Right ventricle myocardium superior (tissue), 1 donor: ENCODE measurements at regions not wholly inside any gene's neighbourhood (a gene's known extent, or its start where the extent isn't known, plus 50 kb on each side); places are given as distances from the start of the nearest gene placed in this dataset.
A peak's percentile ranks its signal among the peaks of the same experiment; 100 is the strongest.

ENCODE experiments used
- ATAC-seq: fragments of 200-7000 bp; cut with Tn5 transposase; one replicate; pipeline ENCODE4 v1.9.1; 2020; ENCODE audit warnings: mild to moderate bottlenecking; ENCODE audit not compliant: poor library complexity
- DNase-seq: peaks from one replicate; pipeline ENCODE4 v3.0.0-alpha.2; 2020
- intact Hi-C: fragments of 100-400 bp; cut with DNase I; formaldehyde crosslinking; loops from one replicate; pipeline ENCODE4 v1.11.2; 2022
- donor health status: DM: no; HTN: yes; CAD: no; lungs with severe emphysema.

DNA sequence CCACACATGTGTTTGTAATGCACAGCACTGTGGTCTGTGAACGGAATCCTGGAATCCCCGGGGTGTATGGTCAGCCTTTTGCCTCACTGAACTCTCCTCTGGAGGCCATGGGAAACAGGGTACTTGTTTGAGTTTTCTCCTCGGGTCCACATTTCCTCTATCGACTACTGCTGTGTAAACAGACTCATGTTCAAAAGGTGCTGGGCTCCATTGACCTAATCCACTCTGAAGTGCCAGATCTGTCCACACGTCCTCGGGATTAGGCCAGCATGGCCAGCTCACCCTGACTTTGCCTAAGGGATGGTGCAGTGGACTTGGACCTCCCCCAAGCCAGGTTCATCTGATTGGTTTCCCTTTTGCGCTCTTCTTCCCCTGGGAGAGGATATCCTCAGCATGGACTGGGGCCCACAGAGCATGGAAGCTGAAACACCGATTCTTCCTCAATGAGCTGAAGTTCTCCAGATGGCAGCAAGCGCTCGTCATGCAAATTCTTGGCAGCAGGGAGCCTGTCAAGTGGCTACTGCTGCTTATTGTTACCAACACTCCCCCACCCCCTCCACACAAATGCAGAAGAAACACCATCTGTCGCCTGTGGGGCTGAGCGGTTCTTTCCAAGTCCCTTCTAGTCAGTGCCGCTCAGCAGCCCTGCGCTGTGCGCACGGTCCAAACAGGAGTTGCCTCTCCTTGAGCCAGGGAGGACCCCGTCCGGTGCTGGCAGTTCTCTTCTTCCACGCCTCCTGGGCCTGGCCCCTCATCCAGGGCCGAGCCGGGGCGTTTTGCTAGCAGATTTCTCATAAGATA, 292.6 kb upstream of the MARCKS start:
- DNase-seq = peak; percentile 88
- intact Hi-C loops = loop anchor here (10.0 kb wide), 1 partner anchor 290 kb away; the partner anchor contains the start of gene MARCKS
- ATAC-seq = peak; percentile 98

DNA sequence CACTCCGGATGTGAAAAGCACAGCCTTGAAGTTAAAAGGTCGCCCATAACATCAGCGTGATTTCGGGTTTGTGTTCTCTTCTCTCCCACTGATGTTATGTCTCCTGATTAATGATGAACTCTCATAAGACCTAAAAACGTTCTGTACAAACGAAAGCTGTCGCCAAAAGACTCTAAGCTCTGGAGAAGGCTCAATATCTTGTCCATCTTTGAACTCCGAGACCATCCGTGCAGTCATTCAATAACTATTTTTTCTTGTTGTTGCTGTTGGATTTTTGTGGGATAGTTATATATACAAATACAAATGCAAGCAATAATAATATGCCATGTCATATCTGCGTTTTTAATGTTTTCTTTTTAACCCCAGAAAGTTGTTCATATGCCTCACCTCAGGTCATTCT, 291.8 kb upstream of the MARCKS start:
- peak; percentile 15 for ATAC-seq
- no peak for DNase-seq
- intact Hi-C loops = loop anchor here (10.0 kb wide), 1 partner anchor 289 kb away; the partner anchor contains the start of gene MARCKS

DNA sequence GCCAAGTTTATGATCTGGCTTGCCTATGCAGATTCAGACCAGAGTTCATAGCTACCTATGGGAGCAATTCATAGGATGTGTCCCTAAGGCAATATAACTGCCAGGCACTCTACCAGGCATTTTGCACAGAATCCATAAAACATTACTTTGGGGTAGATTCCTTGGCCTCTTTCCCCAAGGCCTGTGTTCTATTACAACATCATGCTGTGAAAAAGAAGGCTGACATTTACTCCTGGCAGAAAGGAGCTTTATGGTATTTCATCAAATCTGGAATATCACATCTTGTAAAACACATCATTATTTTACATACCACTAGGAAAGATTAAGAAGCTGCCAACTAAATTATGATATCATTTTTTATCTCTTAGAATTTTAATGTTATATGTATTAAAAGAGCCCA, 287.0 kb upstream of the MARCKS start:
- intact Hi-C loops = no loop called here
- DNase-seq (no peak), ATAC-seq (no peak)

DNA sequence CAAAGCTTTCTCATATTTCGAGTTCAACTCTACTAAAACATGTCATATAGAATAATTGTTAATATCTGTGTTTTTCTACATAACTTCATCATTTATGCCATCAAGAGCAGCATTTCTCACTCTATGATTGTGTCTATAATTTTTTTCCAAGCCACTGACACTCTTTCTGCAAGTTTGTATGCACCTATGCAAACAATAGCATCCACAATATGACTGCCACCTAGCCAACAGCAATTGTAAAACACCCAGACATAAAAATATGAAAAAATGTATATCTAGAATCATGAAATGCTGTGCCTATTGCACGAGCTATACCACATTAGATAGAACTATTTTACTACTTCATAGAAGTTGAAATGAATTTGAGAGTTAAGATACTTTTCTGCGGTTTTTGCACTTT, 286.5 kb upstream of the MARCKS start:
- intact Hi-C loops = no loop called here
- ATAC-seq (no peak), DNase-seq (no peak)

DNA sequence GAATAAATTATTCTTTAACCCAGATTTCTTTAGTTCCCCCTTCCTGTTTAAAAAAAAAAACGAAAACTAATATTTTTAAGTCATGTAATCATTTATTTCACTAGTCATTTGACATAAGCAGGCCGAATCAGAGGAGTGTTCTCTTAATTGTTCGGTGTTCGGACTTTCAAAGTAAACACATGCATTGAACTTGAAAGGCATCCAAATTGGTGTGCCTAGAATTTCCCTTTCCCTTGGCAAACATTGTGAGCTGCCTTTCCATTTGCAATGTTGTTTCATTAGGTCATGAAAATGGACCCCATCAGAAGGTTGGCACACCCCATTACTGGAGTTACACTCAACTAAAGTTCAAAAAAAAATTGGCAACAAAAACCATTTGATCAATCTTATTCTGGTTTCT, 283.0 kb upstream of the MARCKS start:
- intact Hi-C loops = no loop called here
- no peak for DNase-seq
- no peak for ATAC-seq

DNA sequence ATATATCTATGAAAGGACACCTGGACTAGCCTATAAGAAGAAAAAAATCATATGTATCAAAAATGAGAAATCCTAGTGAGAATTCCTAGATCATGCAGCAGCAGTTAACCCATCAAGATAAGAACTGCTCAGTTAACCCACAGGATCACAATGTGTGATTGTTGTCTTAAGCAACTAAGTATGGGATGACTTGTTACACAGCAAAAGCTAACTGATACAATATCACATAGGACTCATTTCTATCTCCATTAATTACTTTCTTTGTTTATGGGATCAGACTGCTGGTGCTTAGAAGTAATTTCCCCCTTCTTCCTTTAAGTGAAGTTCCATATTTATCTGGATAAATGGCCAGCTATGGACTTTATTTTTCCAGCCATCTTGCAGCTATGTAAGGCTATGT, 280.8 kb upstream of the MARCKS start:
- intact Hi-C loops = no loop called here
- DNase-seq = no peak
- no peak for ATAC-seq

DNA sequence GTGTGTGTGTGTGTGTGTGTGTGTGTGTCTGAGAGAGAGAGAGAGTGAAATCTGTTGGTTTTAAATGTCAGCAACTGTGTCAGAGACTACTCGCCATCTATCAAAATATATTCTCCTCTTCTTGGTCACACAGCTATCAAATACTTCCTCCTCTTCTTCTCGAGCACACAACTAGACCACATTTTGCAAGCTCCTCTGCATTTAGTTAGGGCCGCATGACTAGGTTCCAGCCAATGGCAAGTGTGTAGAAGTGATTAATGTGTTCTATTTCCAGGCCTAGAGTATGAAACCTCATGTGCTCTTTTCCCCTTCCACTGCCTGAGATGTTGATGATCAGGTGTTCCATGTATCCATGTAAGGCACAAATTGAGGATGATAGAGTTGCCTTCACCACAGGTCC, 278.5 kb upstream of the MARCKS start:
- ATAC-seq = no peak
- intact Hi-C loops = no loop called here

DNA sequence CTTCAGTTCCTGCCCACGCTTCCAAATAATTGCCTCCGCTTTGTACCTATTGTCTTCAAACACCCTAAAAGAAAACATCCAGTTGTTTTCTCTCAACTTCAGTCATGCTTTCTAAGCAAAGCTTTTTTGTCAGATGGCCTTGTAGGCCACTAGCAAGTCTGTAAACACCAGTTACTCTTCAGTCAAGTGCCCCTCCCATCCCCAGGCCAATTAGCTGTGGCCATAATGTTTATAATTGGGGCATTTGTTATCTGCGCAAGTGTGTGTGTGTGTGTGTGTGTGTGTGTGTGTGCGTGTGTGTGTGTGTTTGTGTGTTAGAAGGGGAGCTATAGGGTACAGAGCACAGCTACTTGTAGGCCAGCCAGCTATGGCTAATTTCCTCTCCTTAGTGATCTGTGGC, 272.4 kb upstream of the MARCKS start:
- intact Hi-C loops = no loop called here
- no peak for DNase-seq
- no peak for ATAC-seq

More for the DNA sequence above, 278.5 kb upstream of the MARCKS start:
- DNase-seq = no peak

DNA sequence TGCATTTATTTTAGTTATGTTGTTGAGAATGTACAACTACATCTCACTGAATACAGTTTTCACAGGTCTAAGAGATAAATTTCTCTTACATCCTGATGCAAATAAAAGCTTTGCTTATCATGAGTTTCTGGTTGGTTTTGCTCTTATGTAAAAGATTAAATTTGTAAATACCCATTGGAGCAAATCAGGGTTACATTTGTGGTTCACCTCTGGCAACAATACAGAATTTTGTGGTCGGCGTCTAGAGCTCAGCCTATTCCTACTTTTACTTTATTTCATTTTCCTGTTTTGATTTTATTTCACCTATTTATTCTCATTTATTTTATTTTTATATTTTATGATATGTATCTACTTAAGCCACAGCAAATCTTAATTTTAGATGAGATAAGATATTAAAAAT, 271.9 kb upstream of the MARCKS start:
- ATAC-seq = no peak
- intact Hi-C loops = no loop called here

DNA sequence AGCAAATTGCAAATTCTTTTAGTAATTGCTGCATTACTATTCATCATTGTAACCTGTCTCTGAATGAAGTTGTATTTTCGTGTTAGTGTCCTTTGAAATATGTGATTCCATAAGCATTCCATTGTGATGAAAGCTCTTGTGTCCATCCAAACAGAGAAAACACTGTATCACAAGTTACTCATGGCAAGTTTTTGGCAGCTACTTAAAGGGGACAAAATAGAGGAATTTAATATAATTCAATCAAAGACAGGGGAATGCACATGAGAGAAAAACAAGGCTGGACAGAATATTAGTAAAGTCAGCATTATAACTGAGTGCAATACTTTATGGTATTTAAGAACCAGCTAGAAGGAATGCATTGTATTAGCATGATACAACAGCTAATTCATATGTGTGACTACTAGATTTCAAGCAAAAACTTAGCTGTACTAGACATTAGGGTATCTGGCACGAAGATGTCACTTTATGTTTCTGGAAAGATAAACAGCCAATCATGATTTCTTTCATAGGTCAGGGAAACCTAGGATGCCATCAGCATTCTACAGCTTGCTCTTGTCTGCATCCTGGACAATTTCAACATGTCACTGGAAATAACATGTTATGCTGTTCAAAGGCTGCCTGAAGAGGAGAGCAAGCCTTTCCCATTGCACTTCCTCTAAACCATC, 270.6 kb upstream of the MARCKS start:
- ATAC-seq (no peak), DNase-seq (no peak)
- intact Hi-C loops = no loop called here

More for the DNA sequence above, 271.9 kb upstream of the MARCKS start:
- no peak for DNase-seq

DNA sequence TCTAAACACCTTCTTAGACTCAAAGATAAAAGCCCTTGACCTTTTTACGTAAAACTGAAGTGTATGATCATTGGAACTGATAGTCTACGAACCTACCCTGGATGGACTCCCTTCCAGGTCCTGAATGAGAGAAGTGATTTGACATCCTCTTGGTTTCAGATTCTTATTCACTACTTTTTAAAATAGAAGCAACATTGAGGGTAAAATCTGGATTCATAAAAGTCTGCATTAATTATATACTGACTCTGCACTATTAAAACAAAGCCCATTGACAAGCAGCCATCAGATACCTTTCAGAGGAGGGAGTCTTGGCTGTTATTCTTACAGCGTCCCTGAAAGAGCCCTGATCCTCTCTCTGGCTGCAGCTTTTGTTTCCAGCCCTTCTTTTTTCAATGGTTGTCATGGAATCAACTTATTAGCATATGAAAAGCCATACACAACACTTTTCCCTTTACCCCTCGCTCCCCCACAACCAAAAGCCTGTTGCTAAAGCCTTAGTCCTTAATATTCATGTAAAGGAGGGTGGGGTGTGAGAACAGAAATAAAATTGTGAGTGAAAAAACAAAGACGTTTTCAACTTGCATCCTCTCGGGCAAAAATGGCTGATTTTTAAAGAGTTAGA, 270.0 kb upstream of the MARCKS start:
- intact Hi-C loops = no loop called here
- DNase-seq = no peak
- ATAC-seq = no peak

DNA sequence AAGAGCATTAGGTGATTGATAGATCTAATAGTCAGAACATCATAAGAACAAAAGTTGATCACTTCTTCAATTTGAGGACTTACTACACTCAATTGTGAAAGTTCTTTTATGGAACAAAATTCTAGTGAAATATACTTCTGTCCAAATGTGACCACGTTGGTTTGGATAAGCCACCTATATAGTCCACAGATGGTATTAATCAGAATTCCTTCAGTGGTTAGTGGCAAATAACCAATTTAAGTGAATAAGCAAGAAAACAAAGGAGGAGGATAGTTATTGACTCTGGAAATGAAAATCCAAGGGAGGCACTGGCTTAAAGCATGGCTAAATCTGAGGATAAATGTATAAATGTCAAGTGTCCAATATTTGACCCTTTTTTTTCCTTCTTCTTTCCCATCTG, 268.5 kb upstream of the MARCKS start:
- intact Hi-C loops = no loop called here
- no peak for DNase-seq
- no peak for ATAC-seq

DNA sequence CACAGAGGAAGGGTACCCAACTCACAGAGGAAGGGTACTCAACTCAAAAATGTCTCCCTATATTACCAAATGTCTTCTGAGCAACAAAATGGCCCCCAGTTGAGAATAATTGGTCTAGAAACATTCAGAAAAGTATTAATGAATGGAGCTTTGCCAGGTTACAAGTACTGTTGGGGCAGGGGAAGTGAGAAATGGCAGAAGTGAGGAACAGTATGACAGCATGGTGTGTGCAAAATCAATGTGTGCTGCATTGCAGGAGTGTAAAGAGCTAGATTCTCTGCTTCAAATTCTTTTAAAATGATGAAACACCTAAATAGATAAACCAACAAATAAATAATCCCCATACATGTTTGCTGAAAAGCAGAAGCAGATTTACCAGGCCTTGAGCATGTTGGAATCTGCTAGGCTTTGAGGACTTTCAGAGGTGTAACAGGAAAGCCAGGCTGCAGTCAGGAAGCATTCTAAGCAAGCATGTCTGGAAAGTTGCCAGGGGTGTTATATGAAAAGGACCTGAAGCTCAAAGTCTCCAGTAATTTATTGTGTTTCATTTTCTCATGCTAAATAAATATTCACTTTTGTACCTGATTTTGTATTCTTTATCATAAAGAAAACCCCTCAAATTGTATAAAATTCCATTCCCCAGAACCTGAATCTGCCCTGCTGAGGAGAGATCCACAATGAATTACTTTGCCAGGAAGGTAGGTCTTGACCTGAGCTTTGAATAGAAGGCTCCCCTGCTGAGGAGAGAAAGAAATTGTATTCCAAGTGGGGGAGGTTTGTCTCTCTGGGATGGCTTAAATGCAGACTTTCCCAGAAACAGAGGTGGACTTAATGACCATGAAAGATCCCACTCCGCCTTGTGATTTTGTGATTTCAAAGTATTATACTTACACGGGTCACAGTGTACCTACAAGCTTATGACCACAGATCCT, 265.0 kb upstream of the MARCKS start:
- DNase-seq = no peak
- ATAC-seq = no peak
- intact Hi-C loops = no loop called here

DNA sequence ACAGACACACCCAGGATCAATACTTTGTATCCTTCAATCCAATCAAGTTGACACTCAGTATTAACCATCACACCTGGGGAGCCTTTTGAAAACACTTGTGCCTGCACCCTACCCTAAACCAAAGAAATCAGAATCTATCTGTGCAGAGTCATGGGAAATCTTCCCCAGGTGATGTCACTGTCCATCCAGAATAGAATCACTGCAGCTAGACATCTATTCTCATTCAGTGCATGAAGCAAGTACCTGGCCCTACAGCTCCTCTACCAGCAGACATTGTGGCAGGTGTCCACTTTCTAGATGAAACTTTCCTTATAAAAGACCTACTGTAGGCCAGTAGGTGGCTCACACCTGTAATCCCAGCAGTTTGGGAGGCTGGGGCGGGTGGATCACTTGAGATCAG, 262.4 kb upstream of the MARCKS start:
- no peak for ATAC-seq
- DNase-seq = no peak
- intact Hi-C loops = no loop called here

DNA sequence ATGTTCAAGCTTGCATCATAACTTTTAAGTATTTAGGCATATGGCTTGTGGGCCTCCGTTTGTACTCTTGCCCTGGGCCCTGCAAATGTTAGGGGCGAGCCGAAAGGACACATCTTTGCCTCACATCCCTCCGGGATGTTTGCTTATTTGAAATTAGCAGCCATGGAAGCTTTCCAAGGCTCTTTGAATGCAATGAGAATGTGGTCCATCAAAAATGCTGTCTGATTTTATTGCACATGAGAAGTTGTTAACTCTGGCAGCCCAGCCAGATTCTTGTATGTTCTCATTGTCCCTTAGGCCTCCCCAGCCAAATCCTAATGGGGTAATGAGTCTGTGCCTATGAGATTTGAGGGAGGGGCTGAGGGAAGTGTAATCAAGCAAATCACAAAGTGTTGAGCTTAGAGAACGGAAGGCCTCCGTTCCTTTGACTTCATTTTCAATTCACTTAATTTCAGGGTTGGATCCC, 261.2 kb upstream of the MARCKS start:
- ATAC-seq (peak; percentile 83), DNase-seq (no peak)
- intact Hi-C loops = no loop called here

DNA sequence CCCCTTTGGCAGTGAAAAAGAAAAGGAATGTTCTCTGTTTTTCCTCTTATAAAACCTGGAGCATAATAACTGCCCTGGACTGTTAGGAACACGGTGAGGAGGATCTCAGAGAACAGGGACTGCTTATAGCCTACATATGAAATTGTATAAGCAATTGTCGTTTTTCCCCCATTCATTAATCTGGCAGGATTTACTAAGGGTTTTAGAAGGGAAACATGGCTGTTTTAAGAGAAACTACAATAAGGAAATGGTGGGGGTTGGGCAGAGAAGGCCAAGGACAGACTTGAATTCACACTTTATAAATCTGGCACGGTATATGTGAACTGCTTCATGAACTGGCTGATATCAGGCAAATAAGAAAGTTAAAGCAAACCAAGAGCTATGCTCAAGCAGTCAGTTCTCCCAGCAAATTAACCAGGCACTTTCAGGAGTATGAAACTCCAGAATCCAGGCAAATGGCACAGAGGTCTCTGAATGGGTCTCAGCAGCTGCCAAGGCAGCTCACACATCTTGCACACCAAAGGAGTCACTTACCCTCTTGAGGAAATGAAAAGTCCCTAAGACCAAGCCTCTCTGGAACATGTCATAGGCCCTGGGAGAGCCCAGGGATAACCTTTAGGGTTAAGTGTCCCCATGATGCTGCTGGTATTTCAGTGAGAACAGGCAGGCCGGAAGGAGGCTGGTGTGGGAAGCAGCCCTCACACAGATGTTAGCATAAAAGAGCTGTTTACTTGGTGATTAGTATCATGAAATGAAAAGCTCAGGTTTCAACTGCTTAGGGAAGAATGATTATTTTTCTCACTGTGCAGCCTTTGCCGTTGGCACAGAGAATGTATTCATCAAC, 260.5 kb upstream of the MARCKS start:
- intact Hi-C loops = no loop called here
- DNase-seq = no peak
- peak; percentile 59 for ATAC-seq

DNA sequence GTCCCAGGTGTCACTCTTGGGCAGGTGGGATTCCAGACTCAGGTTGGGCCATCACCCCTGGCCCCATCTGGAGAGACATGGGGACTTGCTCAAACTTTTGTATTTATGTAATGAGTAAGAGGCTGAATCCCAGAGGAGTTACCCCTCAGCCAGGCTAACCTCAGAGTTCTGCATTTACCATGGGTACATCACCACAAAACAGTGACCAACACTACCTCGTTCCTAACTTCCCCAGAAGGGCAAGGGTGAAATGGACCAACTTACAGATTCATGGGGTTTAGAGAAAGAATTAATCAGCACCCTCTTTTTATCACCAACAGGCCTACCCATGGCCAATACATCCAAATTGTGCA, 259.9 kb upstream of the MARCKS start:
- ATAC-seq = no peak
- intact Hi-C loops = no loop called here
- DNase-seq = no peak

DNA sequence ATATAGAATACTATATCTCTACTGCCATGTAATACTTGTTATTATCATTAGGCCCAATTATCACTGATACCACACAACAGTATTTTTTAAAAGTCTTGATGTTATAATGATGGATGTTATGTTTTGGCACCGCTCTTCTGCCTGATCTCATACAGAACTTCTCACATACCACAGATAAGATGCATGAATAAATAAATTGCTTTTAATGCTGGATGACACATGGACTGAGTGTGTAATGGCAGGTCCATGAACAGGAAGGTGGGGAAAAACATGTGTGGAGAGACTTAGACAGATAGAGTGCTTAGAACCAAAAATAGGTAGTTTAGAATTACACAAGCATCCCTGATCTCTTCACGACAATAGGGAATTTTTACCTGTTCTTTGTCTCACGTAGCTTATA, 258.4 kb upstream of the MARCKS start:
- ATAC-seq = no peak
- intact Hi-C loops = no loop called here

More for the DNA sequence above, 258.4 kb upstream of the MARCKS start:
- DNase-seq = no peak
